ENCODE measurements at regions not wholly inside any gene's neighbourhood (a gene's known extent, or its start where the extent isn't known, plus 50 kb on each side); places are given as distances from the start of the nearest gene placed in this dataset.

DNA sequence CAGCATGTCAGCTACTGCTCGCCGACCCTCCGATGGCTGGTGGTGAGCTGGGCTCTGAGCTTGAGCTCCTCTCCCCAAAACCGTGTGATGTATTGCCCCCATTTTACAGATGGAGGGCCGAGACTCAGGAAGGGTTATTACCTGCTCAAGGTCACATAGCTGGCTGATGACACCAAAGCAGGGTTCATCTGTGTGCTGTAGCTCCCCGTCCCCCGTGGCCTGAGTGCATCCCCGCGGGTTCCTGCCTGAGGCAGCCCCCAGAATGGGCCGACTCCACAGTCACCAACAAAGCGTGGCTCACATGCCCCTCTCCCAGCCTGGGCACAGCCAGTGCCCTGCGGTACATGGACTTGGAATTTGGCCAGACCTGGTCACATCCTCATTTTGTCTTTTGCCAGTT lies 198.6 kb downstream of the TFCP2L1 start:
- no peaks in the 10 kb centered on the region for H3K36me3 ChIP-seq (ENCODE audit: control insufficient read depth, insufficient read depth, low read length)
- TF ChIP-seq CTCF (IDR thresholded peaks at IDR 0.05; ENCODE audit: insufficient read depth, low read length, severe bottlenecking) = no peak
- FAIRE-seq (no peak), DNase-seq (ENCODE audit: low read depth) (no peak)
- H3K27me3 ChIP-seq (ENCODE audit: control insufficient read depth, insufficient read depth, low read length) = peaks cover 2% of the 10 kb centered on the region
- no peak overlapping the region for H3K4me3 ChIP-seq (ENCODE audit: low read depth, low read length)

GRCh38 chr2:121087117-121087516 lies 197.9 kb downstream of the TFCP2L1 start:
- Histone ChIP-seq H3K27me3 (ENCODE audit: control insufficient read depth, insufficient read depth, low read length) (peaks cover 2% of the 10 kb centered on the region), H3K36me3 (ENCODE audit: control insufficient read depth, insufficient read depth, low read length) (no peaks in the 10 kb centered on the region), H3K4me3 (ENCODE audit: low read depth, low read length) (no peak overlapping the region)
- FAIRE-seq (no peak), DNase-seq (ENCODE audit: low read depth) (no peak)
- TF ChIP-seq CTCF (IDR thresholded peaks at IDR 0.05; ENCODE audit: insufficient read depth, low read length, severe bottlenecking) = no peak

GRCh38 chr2:121088251-121089165 lies 196.5 kb downstream of the TFCP2L1 start:
- Histone ChIP-seq H3K36me3 (ENCODE audit: control insufficient read depth, insufficient read depth, low read length) (no peaks in the 10 kb centered on the region), H3K27me3 (ENCODE audit: control insufficient read depth, insufficient read depth, low read length) (peaks cover 1% of the 10 kb centered on the region), H3K4me3 (ENCODE audit: low read depth, low read length) (no peak overlapping the region)
- no peak for DNase-seq (ENCODE audit: low read depth)
- TF ChIP-seq CTCF (IDR thresholded peaks at IDR 0.05; ENCODE audit: insufficient read depth, low read length, severe bottlenecking) = no peak
- no peak for FAIRE-seq

DNA sequence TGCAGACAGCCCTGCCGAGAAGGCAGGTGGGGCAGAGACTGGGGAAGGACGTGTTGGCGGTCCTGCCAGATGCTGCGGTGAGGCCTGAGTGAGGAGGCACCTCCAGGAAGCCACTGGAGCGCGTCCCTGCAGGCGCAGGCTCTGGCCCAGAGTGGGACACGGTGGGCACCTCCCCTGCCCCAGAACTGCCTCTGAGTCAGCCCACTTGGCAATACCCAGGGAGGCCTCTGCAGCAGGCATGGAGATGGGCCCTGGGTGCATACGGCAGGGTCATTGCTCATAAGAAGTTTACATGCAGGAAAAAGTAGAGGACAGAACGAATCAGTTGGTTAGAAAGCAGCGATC lies 195.9 kb downstream of the TFCP2L1 start:
- FAIRE-seq (no peak), DNase-seq (ENCODE audit: low read depth) (no peak)
- TF ChIP-seq CTCF (IDR thresholded peaks at IDR 0.05; ENCODE audit: insufficient read depth, low read length, severe bottlenecking) = no peak
- Histone ChIP-seq H3K4me3 (ENCODE audit: low read depth, low read length) (no peak overlapping the region), H3K36me3 (ENCODE audit: control insufficient read depth, insufficient read depth, low read length) (no peaks in the 10 kb centered on the region), H3K27me3 (ENCODE audit: control insufficient read depth, insufficient read depth, low read length) (no peaks in the 10 kb centered on the region)

GRCh38 chr2:121090088-121090715 lies 194.8 kb downstream of the TFCP2L1 start:
- no peaks in the 10 kb centered on the region for H3K36me3 ChIP-seq (ENCODE audit: control insufficient read depth, insufficient read depth, low read length)
- DNase-seq (ENCODE audit: low read depth) (no peak), FAIRE-seq (no peak)
- H3K4me3 ChIP-seq (ENCODE audit: low read depth, low read length) = no peak overlapping the region
- TF ChIP-seq CTCF (IDR thresholded peaks at IDR 0.05; ENCODE audit: insufficient read depth, low read length, severe bottlenecking) = no peak
- H3K27me3 ChIP-seq (ENCODE audit: control insufficient read depth, insufficient read depth, low read length) = no peaks in the 10 kb centered on the region
